IMR-90 (cell line): ENCODE measurements at regions not wholly inside any gene's neighbourhood (a gene's known extent, or its start where the extent isn't known, plus 50 kb on each side); places are given as distances from the start of the nearest gene placed in this dataset.

Experiments used
- ATAC-seq: fragments of 200-7000 bp; cut with Tn5 transposase; 2 replicates; pipeline ENCODE4 v1.9.1; 2020; ENCODE audit warnings: low read depth, mild to moderate bottlenecking, moderate library complexity
- BruUV-seq: library from RNA; stranded (reverse); fragments of 400-500 nt; replicated peaks from 2 replicates; lab custom pipeline; 2021; lab: Mats Ljungman, UMichigan
- CTCF ChIA-PET: fragments of 300-600 bp; formaldehyde crosslinking; extraction: SDS; loops from one replicate; lab custom pipeline; 2021; ENCODE audit warnings: antibody characterized with exemption; lab: Yijun Ruan, JAX
- POLR2A ChIA-PET: fragments of 300-600 bp; sonication (Branson Sonifier 250); formaldehyde crosslinking; loops from one replicate; lab custom pipeline; 2022; ENCODE audit warnings: antibody characterized with exemption; ENCODE audit not compliant: unreplicated experiment; lab: Charles Lee
- DNase-seq: peaks from one replicate; pipeline ENCODE4 v3.0.0; 2013
- H2AFZ ChIP-seq: replicated peaks from 2 replicates; pipeline ENCODE3; 2013; ENCODE audit warnings: low read length, mild to moderate bottlenecking; ENCODE audit not compliant: poor library complexity
- H2AK5ac ChIP-seq: 2 replicates; pipeline ENCODE4 v1.6.1; 2013; ENCODE audit warnings: low read depth, low read length, inconsistent platforms
- H2AK9ac ChIP-seq: replicated peaks from 2 replicates; pipeline ENCODE3; 2013; ENCODE audit warnings: mild to moderate bottlenecking, low read depth, low read length, moderate library complexity; ENCODE audit not compliant: poor library complexity
- H2BK120ac ChIP-seq: 2 replicates; pipeline ENCODE4 v1.6.1; 2013; ENCODE audit warnings: low read depth, low read length, inconsistent platforms
- H2BK15ac ChIP-seq: 3 replicates; pipeline ENCODE4 v1.6.1; 2013; ENCODE audit warnings: low read depth, low read length, inconsistent platforms
- H2BK20ac ChIP-seq: 2 replicates; pipeline ENCODE4 v1.6.1; 2013; ENCODE audit warnings: low read depth, mild to moderate bottlenecking, inconsistent platforms, low read length, moderate library complexity
- H2BK5ac ChIP-seq: 2 replicates; pipeline ENCODE4 v1.6.1; 2013; ENCODE audit warnings: mild to moderate bottlenecking, low read depth, low read length, inconsistent platforms; ENCODE audit not compliant: poor library complexity, severe bottlenecking
- H3K14ac ChIP-seq: replicated peaks from 2 replicates; pipeline ENCODE4 v1.6.1; 2013; ENCODE audit warnings: low read depth, low read length, inconsistent platforms
- H3K18ac ChIP-seq: 2 replicates; pipeline ENCODE4 v1.6.1; 2013; ENCODE audit warnings: low read depth, low read length, control low read depth
- H3K23ac ChIP-seq: 2 replicates; pipeline ENCODE4 v1.6.1; 2013; ENCODE audit warnings: low read depth, low read length, inconsistent platforms
- H3K27ac ChIP-seq: 2 replicates; pipeline ENCODE4 v1.5.1; 2013; ENCODE audit warnings: mild to moderate bottlenecking, control low read depth, low read length; ENCODE audit not compliant: insufficient read depth
- H3K27me3 ChIP-seq: 2 replicates; pipeline ENCODE4 v1.6.1; 2013; ENCODE audit warnings: low read length; ENCODE audit not compliant: control insufficient read depth, insufficient read depth
- H3K36me3 ChIP-seq: 2 replicates; pipeline ENCODE4 v1.6.1; 2013; ENCODE audit warnings: low read length, mixed read lengths; ENCODE audit not compliant: control insufficient read depth, insufficient read depth
- H3K4ac ChIP-seq: 2 replicates; pipeline ENCODE4 v1.6.1; 2013; ENCODE audit warnings: low read depth, low read length, inconsistent platforms
- H3K4me1 ChIP-seq: 2 replicates; pipeline ENCODE4 v1.6.1; 2013; ENCODE audit warnings: low read length, mixed read lengths; ENCODE audit not compliant: control insufficient read depth, insufficient read depth
- H3K4me2 ChIP-seq: 2 replicates; pipeline ENCODE4 v1.6.1; 2013; ENCODE audit warnings: low read depth, mild to moderate bottlenecking, control low read depth, low read length, moderate library complexity
- H3K4me3 ChIP-seq: 2 replicates; pipeline ENCODE4 v1.5.1; 2013; ENCODE audit warnings: low read depth, mild to moderate bottlenecking, control low read depth, low read length, moderate library complexity; ENCODE audit not compliant: insufficient read depth
- H3K56ac ChIP-seq: 2 replicates; pipeline ENCODE4 v1.6.1; 2013; ENCODE audit warnings: low read length, inconsistent platforms; ENCODE audit not compliant: insufficient read depth; ENCODE audit errors: extremely low read depth
- H3K79me1 ChIP-seq, 2 experiments: 2 replicates each; pipeline ENCODE4 v1.6.1; 2013; ENCODE audit warnings: low read length in 2 of 2, inconsistent platforms in 1 of 2, low read depth in 1 of 2
- H3K9ac ChIP-seq: 2 replicates; pipeline ENCODE4 v1.6.1; 2013; ENCODE audit warnings: low read depth, low read length, control low read depth
- H3K9me1 ChIP-seq: 2 replicates; pipeline ENCODE4 v1.6.1; 2013; ENCODE audit warnings: low read length, inconsistent platforms; ENCODE audit not compliant: insufficient read depth
- H3K9me3 ChIP-seq: 2 replicates; pipeline ENCODE4 v1.6.1; 2013; ENCODE audit warnings: low read length; ENCODE audit not compliant: control insufficient read depth, insufficient read depth
- H4K20me1 ChIP-seq: 2 replicates; pipeline ENCODE4 v1.6.1; 2013; ENCODE audit warnings: low read length, inconsistent platforms; ENCODE audit not compliant: insufficient read depth
- H4K5ac ChIP-seq: 2 replicates; pipeline ENCODE4 v1.6.1; 2013; ENCODE audit warnings: mild to moderate bottlenecking, low read depth, low read length, control low read depth
- H4K8ac ChIP-seq, 2 experiments: 2 replicates each; pipeline ENCODE4 v1.6.1; 2013; ENCODE audit warnings: low read depth in 2 of 2, low read length in 2 of 2, control low read depth in 1 of 2, inconsistent platforms in 1 of 2
- H4K91ac ChIP-seq: 2 replicates; pipeline ENCODE4 v1.6.1; 2013; ENCODE audit warnings: low read depth, low read length, inconsistent platforms; ENCODE audit not compliant: insufficient read depth
- POLR2A ChIP-seq: IDR thresholded peaks from 2 replicates; pipeline ENCODE4 v1.6.1; 2012; ENCODE audit warnings: mild to moderate bottlenecking, low read depth, low read length
- RFX5 ChIP-seq: IDR thresholded peaks from 2 replicates; pipeline ENCODE4 v1.8.0; 2012; ENCODE audit warnings: low read depth, mild to moderate bottlenecking, low read length, moderate library complexity
- WGBS, 2 experiments: methylation state at CpG; one replicate each; pipeline versions ENCODE4 v1.1.5 to v1.1.7; 2013; ENCODE audit warnings: missing lambda C conversion rate in 2 of 2; ENCODE audit not compliant: insufficient read length in 1 of 2; ENCODE audit errors: extremely low coverage in 2 of 2; 5-methylcytosine and 5-hydroxymethylcytosine counted together
- dilution Hi-C: fragments of 300-500 bp; cut with HindIII; formaldehyde crosslinking; loops from one replicate; pipeline ENCODE4 v1.14.3; 2018; ENCODE audit warnings: low sequenced_read_pairs; ENCODE audit not compliant: unreplicated experiment
- in situ Hi-C: fragments of 300-500 bp; cut with MboI; formaldehyde crosslinking; loops from 3 replicates; pipeline ENCODE4 v1.14.3; 2019; ENCODE audit warnings: low sequenced_read_pairs, inconsistent platforms, mixed read lengths
- intact Hi-C: fragments of 100-400 bp; cut with micrococcal nuclease; formaldehyde crosslinking; loops from 2 replicates; pipeline ENCODE4 v1.10.0; 2022

GRCh38 chr16:7839568-7839967 lies 506.9 kb downstream of the RBFOX1 start:
- H3K9me1 ChIP-seq, result no peaks in the 10 kb centered on the region
- no peak overlapping the region for H2BK20ac ChIP-seq
- no peak overlapping the region for H2BK5ac ChIP-seq
- no peak overlapping the region for H3K9ac ChIP-seq
- ATAC-seq (no peak), DNase-seq (no peak)
- no peaks in the 10 kb centered on the region for H3K27me3 ChIP-seq
- ChIA-PET POLR2A (no interaction called here), CTCF (no interaction called here)
- H3K23ac ChIP-seq, result no peak overlapping the region
- no peaks in the 10 kb centered on the region for H3K4me1 ChIP-seq
- no peak overlapping the region for H3K4me3 ChIP-seq
- BruUV-seq, result no TSS peak
- no peak for TF ChIP-seq RFX5
- no peak for TF ChIP-seq POLR2A
- H3K79me1 ChIP-seq, result no peaks in the 10 kb centered on the region
- no peak overlapping the region for H4K5ac ChIP-seq
- dilution Hi-C loops (no loop called here), in situ Hi-C loops (no loop called here), intact Hi-C loops (no loop called here)
- H4K8ac ChIP-seq, result no peak overlapping the region
- H3K27ac ChIP-seq, result no peak overlapping the region
- H2BK15ac ChIP-seq, result no peak overlapping the region
- no peak overlapping the region for H2BK120ac ChIP-seq
- no peak overlapping the region for H3K14ac ChIP-seq
- H3K56ac ChIP-seq, result no peak overlapping the region
- no peak overlapping the region for H4K91ac ChIP-seq
- H2AK5ac ChIP-seq, result no peak overlapping the region
- no peak overlapping the region for H3K4ac ChIP-seq
- H2AK9ac ChIP-seq, result no peak overlapping the region
- no peaks in the 10 kb centered on the region for H4K20me1 ChIP-seq
- no peak overlapping the region for H3K4me2 ChIP-seq
- peaks cover 7% of the 10 kb centered on the region for H3K9me3 ChIP-seq
- H2AFZ ChIP-seq, result no peak overlapping the region
- WGBS, 2 experiments, result no CpG with 5 or more reads among the region's 4 CpGs
- H3K36me3 ChIP-seq, result no peaks in the 10 kb centered on the region
- no peak overlapping the region for H3K18ac ChIP-seq
